IPS DF 6.9 (cell line): ENCODE measurements at regions not wholly inside any gene's neighbourhood (a gene's known extent, or its start where the extent isn't known, plus 50 kb on each side); places are given as distances from the start of the nearest gene placed in this dataset.

ENCODE experiments used
- DNase-seq: peaks from one replicate; pipeline ENCODE4 v3.0.0-alpha.2; 2013; ENCODE audit warnings: low read depth, low spot score
- H3K27ac ChIP-seq: one replicate; pipeline ENCODE4 v1.5.1; 2013; ENCODE audit warnings: low read length, control low read depth
- H3K27me3 ChIP-seq: 2 replicates; pipeline ENCODE4 v1.6.1; 2013; ENCODE audit warnings: mild to moderate bottlenecking, low read length; ENCODE audit not compliant: control insufficient read depth, insufficient read depth
- H3K36me3 ChIP-seq: 2 replicates; pipeline ENCODE4 v1.6.1; 2013; ENCODE audit warnings: low read length; ENCODE audit not compliant: control insufficient read depth, insufficient read depth
- H3K4me1 ChIP-seq: 2 replicates; pipeline ENCODE4 v1.6.1; 2013; ENCODE audit warnings: low read length; ENCODE audit not compliant: control insufficient read depth, insufficient read depth
- H3K4me3 ChIP-seq: 2 replicates; pipeline ENCODE4 v1.5.1; 2013; ENCODE audit warnings: mild to moderate bottlenecking, low read length
- H3K9me3 ChIP-seq: 2 replicates; pipeline ENCODE4 v1.6.1; 2013; ENCODE audit warnings: low read length, inconsistent platforms; ENCODE audit not compliant: control insufficient read depth, insufficient read depth
- WGBS: extraction: QIAGEN DNeasy Blood & Tissue Kit; methylation state at CpG from one replicate; pipeline ENCODE4 v1.1.7; 2013; ENCODE audit warnings: mixed read lengths, missing lambda C conversion rate; ENCODE audit not compliant: insufficient read length, insufficient coverage; 5-methylcytosine and 5-hydroxymethylcytosine counted together

- Histone ChIP-seq H3K36me3 (no peaks in the 10 kb centered on the region), H3K27me3 (no peaks in the 10 kb centered on the region), H3K9me3 (no peaks in the 10 kb centered on the region), H3K4me1 (peaks cover 2% of the 10 kb centered on the region; the same call in 1 of the 2 replicates), H3K4me3 (no peak overlapping the region), H3K27ac (no peak overlapping the region)
- DNase-seq: no peak
- WGBS: no CpG with 5 or more reads among the region's 4 CpGs
Measured at GRCh38 chr5:174402222-174402812, 322.1 kb upstream of the MSX2 start.

GRCh38 chr5:174404848-174405247, 319.5 kb upstream of the MSX2 start:
- Histone ChIP-seq H3K27me3 (no peaks in the 10 kb centered on the region), H3K36me3 (no peaks in the 10 kb centered on the region), H3K4me1 (peaks cover 2% of the 10 kb centered on the region; the same call in 1 of the 2 replicates), H3K4me3 (no peak overlapping the region), H3K9me3 (no peaks in the 10 kb centered on the region), H3K27ac (no peak overlapping the region)
- DNase-seq: no peak
- WGBS: no CpG with 5 or more reads among the region's 5 CpGs

- no peaks in the 10 kb centered on the region for H3K36me3 ChIP-seq
- no CpG with 5 or more reads among the region's 3 CpGs for WGBS
- no peaks in the 10 kb centered on the region for H3K4me1 ChIP-seq
- H3K4me3 ChIP-seq: no peak overlapping the region
- no peaks in the 10 kb centered on the region for H3K27me3 ChIP-seq
- no peak overlapping the region for H3K27ac ChIP-seq
- no peak for DNase-seq
- no peaks in the 10 kb centered on the region for H3K9me3 ChIP-seq
Measured at GRCh38 chr5:174409070-174409469, 315.3 kb upstream of the MSX2 start.

GRCh38 chr5:174409971-174410370, 314.4 kb upstream of the MSX2 start:
- Histone ChIP-seq H3K27ac (no peak overlapping the region), H3K4me3 (no peak overlapping the region)
- no CpG with 5 or more reads among the region's 1 CpG for WGBS

GRCh38 chr5:174410716-174411478, 313.5 kb upstream of the MSX2 start:
- no peak for DNase-seq
- Histone ChIP-seq H3K9me3 (no peaks in the 10 kb centered on the region), H3K27ac (no peak overlapping the region), H3K36me3 (no peaks in the 10 kb centered on the region), H3K4me1 (no peaks in the 10 kb centered on the region), H3K4me3 (no peak overlapping the region), H3K27me3 (no peaks in the 10 kb centered on the region)
- no CpG with 5 or more reads among the region's 12 CpGs for WGBS

More at GRCh38 chr5:174409971-174410370, 314.4 kb upstream of the MSX2 start:
- H3K4me1 ChIP-seq: no peaks in the 10 kb centered on the region
- no peaks in the 10 kb centered on the region for H3K27me3 ChIP-seq
- no peaks in the 10 kb centered on the region for H3K36me3 ChIP-seq
- no peaks in the 10 kb centered on the region for H3K9me3 ChIP-seq
- no peak for DNase-seq

GRCh38 chr5:174411479-174411819, 312.9 kb upstream of the MSX2 start:
- no CpG with 5 or more reads among the region's 4 CpGs for WGBS
- Histone ChIP-seq H3K27ac (no peak overlapping the region), H3K27me3 (no peaks in the 10 kb centered on the region), H3K36me3 (no peaks in the 10 kb centered on the region), H3K9me3 (no peaks in the 10 kb centered on the region), H3K4me1 (no peaks in the 10 kb centered on the region), H3K4me3 (no peak overlapping the region)
- DNase-seq: no peak

- Histone ChIP-seq H3K9me3 (no peaks in the 10 kb centered on the region), H3K27me3 (no peaks in the 10 kb centered on the region), H3K4me3 (no peak overlapping the region), H3K4me1 (no peaks in the 10 kb centered on the region), H3K36me3 (no peaks in the 10 kb centered on the region), H3K27ac (no peak overlapping the region)
- no peak for DNase-seq
- WGBS: no CpG with 5 or more reads among the region's 1 CpG
Measured at GRCh38 chr5:174412374-174412773, 312.0 kb upstream of the MSX2 start.

- Histone ChIP-seq H3K4me3 (no peak overlapping the region), H3K4me1 (no peaks in the 10 kb centered on the region), H3K9me3 (no peaks in the 10 kb centered on the region), H3K36me3 (no peaks in the 10 kb centered on the region), H3K27ac (no peak overlapping the region), H3K27me3 (no peaks in the 10 kb centered on the region)
- DNase-seq: no peak
- WGBS: no CpG with 5 or more reads among the region's 3 CpGs
Measured at GRCh38 chr5:174412941-174413340, 311.4 kb upstream of the MSX2 start.

- H3K27me3 ChIP-seq: no peaks in the 10 kb centered on the region
- no peak overlapping the region for H3K4me3 ChIP-seq
- H3K9me3 ChIP-seq: no peaks in the 10 kb centered on the region
- H3K27ac ChIP-seq: no peak overlapping the region
- DNase-seq: no peak
- no peaks in the 10 kb centered on the region for H3K36me3 ChIP-seq
- WGBS: no CpG with 5 or more reads among the region's 10 CpGs
- H3K4me1 ChIP-seq: no peaks in the 10 kb centered on the region
Measured at GRCh38 chr5:174413567-174414314, 310.6 kb upstream of the MSX2 start.

- Histone ChIP-seq H3K4me3 (no peak overlapping the region), H3K36me3 (no peaks in the 10 kb centered on the region), H3K27me3 (peaks cover 2% of the 10 kb centered on the region; the same call in 1 of the 2 replicates), H3K9me3 (no peaks in the 10 kb centered on the region), H3K4me1 (no peaks in the 10 kb centered on the region), H3K27ac (no peak overlapping the region)
- WGBS: no CpG with 5 or more reads among the region's 1 CpG
- DNase-seq: no peak
Measured at GRCh38 chr5:174414315-174414710, 310.1 kb upstream of the MSX2 start.
